ENCODE measurements at regions not wholly inside any gene's neighbourhood (a gene's known extent, or its start where the extent isn't known, plus 50 kb on each side); places are given as distances from the start of the nearest gene placed in this dataset.

DNA sequence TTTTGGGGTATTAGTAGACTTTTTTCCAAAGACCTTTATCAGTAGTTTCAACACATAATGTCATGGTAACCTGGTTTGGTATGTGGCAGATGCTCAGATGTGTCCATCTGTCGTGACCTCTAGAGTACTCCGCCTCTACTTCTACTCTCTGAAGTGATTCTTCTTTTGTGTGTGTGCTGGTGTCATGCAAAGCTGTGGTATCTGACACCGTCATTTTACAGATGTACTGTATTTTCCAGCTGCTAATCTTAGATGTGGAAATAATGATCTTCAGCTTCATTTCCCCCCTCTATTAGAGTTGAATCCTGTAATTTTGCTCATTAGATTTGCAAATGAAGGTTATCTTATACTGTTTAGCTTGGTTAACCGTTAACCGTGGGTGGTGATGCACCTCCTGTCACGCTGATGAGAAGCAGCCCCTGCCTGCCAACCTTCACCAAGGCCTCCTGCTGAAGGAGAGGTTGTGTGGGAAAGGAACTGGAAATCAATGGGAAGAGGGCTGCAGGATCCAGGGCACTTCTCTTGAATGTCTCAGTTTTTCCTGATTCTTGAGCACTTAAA is 222.4 kb upstream of the AMIGO2 start:
- Histone ChIP-seq H3K4me3 (ENCODE audit: low read length) (no peak overlapping the region), H3K4me1 (ENCODE audit: control insufficient read depth, insufficient read depth, low read length) (no peaks in the 10 kb centered on the region), H3K27me3 (ENCODE audit: control insufficient read depth, insufficient read depth, low read length) (no peaks in the 10 kb centered on the region), H3K9me3 (ENCODE audit: control insufficient read depth, insufficient read depth, low read length) (no peaks in the 10 kb centered on the region), H3K36me3 (ENCODE audit: control insufficient read depth, insufficient read depth, low read length) (no peaks in the 10 kb centered on the region), H3K27ac (ENCODE audit: low read length) (no peak overlapping the region)
- no peak for DNase-seq (ENCODE audit: low read depth, low spot score)
- no CpG with 5 or more reads among the region's 6 CpGs for WGBS (ENCODE audit: insufficient coverage, insufficient read length)

GRCh38 chr12:47299586-47299985 is 219.8 kb upstream of the AMIGO2 start:
- no peak for DNase-seq (ENCODE audit: low read depth, low spot score)
- no peak overlapping the region for H3K27ac ChIP-seq (ENCODE audit: low read length)
- H3K9me3 ChIP-seq (ENCODE audit: control insufficient read depth, insufficient read depth, low read length), result no peaks in the 10 kb centered on the region
- H3K4me3 ChIP-seq (ENCODE audit: low read length), result no peak overlapping the region
- no CpG with 5 or more reads among the region's 1 CpG for WGBS (ENCODE audit: insufficient coverage, insufficient read length)
- H3K27me3 ChIP-seq (ENCODE audit: control insufficient read depth, insufficient read depth, low read length), result no peaks in the 10 kb centered on the region
- no peaks in the 10 kb centered on the region for H3K4me1 ChIP-seq (ENCODE audit: control insufficient read depth, insufficient read depth, low read length)
- H3K36me3 ChIP-seq (ENCODE audit: control insufficient read depth, insufficient read depth, low read length), result no peaks in the 10 kb centered on the region

- Histone ChIP-seq H3K36me3 (ENCODE audit: control insufficient read depth, insufficient read depth, low read length) (no peaks in the 10 kb centered on the region), H3K4me1 (ENCODE audit: control insufficient read depth, insufficient read depth, low read length) (no peaks in the 10 kb centered on the region), H3K27ac (ENCODE audit: low read length) (no peak overlapping the region), H3K4me3 (ENCODE audit: low read length) (no peak overlapping the region), H3K9me3 (ENCODE audit: control insufficient read depth, insufficient read depth, low read length) (no peaks in the 10 kb centered on the region), H3K27me3 (ENCODE audit: control insufficient read depth, insufficient read depth, low read length) (no peaks in the 10 kb centered on the region)
- no peak for DNase-seq (ENCODE audit: low read depth, low spot score)
These were observed 218.2 kb upstream of the AMIGO2 start for GRCh38 chr12:47297993-47298392.

DNA sequence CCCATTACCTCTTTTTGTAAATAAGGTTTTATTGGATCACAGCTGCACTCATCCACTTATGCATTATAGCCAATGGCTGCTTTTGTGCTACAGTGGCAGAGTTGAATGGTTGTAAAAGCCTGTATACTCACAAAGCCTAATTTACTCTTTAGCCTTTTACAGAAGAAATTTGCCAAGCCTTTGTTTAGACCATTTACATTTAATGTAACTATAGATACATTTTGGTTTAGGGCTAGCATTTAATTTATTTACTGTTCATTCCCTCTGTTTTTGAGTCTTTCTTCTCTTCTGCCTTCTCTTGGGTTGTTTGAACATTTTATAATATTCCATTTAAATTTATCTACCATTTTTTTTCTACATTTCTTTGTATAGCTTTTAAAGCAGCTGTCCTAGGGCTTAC is 217.1 kb upstream of the AMIGO2 start:
- H3K4me1 ChIP-seq (ENCODE audit: control insufficient read depth, insufficient read depth, low read length), result no peaks in the 10 kb centered on the region
- H3K9me3 ChIP-seq (ENCODE audit: control insufficient read depth, insufficient read depth, low read length), result no peaks in the 10 kb centered on the region
- DNase-seq (ENCODE audit: low read depth, low spot score), result no peak
- no peaks in the 10 kb centered on the region for H3K36me3 ChIP-seq (ENCODE audit: control insufficient read depth, insufficient read depth, low read length)
- H3K4me3 ChIP-seq (ENCODE audit: low read length), result no peak overlapping the region
- H3K27ac ChIP-seq (ENCODE audit: low read length), result no peak overlapping the region
- no peaks in the 10 kb centered on the region for H3K27me3 ChIP-seq (ENCODE audit: control insufficient read depth, insufficient read depth, low read length)

DNA sequence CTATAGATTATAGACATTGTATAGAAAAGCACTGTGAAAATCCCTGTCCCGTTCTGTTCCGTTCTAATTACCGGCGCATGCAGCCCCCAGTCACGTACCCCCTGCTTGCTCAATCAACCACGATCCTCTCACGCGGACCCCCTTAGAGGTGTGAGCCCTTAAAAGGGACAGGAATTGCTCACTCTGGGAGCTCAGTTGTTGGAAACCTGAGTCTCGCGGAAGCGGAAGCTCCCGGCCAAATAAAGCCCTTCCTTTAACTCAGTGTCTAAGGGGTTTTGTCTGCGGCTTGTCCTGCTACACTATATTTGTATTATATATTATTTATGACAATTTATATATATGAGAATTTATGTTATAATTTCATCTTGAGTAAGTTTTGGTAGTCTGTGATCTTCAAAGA is 213.6 kb upstream of the AMIGO2 start:
- H3K27ac ChIP-seq (ENCODE audit: low read length), result no peak overlapping the region
- DNase-seq (ENCODE audit: low read depth, low spot score), result no peak
- H3K4me1 ChIP-seq (ENCODE audit: control insufficient read depth, insufficient read depth, low read length), result no peaks in the 10 kb centered on the region
- H3K4me3 ChIP-seq (ENCODE audit: low read length), result no peak overlapping the region
- H3K36me3 ChIP-seq (ENCODE audit: control insufficient read depth, insufficient read depth, low read length), result no peaks in the 10 kb centered on the region
- H3K27me3 ChIP-seq (ENCODE audit: control insufficient read depth, insufficient read depth, low read length), result no peaks in the 10 kb centered on the region
- no CpG with 5 or more reads among the region's 13 CpGs for WGBS (ENCODE audit: insufficient coverage, insufficient read length)
- H3K9me3 ChIP-seq (ENCODE audit: control insufficient read depth, insufficient read depth, low read length), result no peaks in the 10 kb centered on the region

DNA sequence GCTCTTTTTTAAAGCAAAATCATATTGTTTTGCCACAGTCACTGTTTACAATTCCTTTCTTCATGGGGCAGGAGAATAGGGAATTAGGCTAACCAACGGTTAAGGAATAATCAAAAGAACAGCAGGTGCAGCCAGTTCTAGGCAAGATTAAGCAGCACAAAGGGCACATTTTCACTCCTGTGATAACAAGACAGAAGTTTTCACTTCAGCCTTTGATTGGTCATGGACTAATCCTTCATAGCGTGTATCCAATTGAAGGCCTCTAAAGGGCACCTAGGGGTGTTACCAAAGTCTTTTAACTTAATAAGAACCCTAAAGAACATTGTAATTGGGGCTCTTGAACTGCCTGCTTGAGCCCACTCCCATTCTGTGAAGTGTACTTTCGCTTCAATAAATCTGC is 206.9 kb upstream of the AMIGO2 start:
- no peak overlapping the region for H3K27ac ChIP-seq (ENCODE audit: low read length)
- DNase-seq (ENCODE audit: low read depth, low spot score), result no peak
- H3K4me3 ChIP-seq (ENCODE audit: low read length), result no peak overlapping the region
- H3K4me1 ChIP-seq (ENCODE audit: control insufficient read depth, insufficient read depth, low read length), result no peaks in the 10 kb centered on the region
- no peaks in the 10 kb centered on the region for H3K36me3 ChIP-seq (ENCODE audit: control insufficient read depth, insufficient read depth, low read length)
- no peaks in the 10 kb centered on the region for H3K27me3 ChIP-seq (ENCODE audit: control insufficient read depth, insufficient read depth, low read length)
- H3K9me3 ChIP-seq (ENCODE audit: control insufficient read depth, insufficient read depth, low read length), result no peaks in the 10 kb centered on the region
- WGBS (ENCODE audit: insufficient coverage, insufficient read length), result no CpG with 5 or more reads among the region's 3 CpGs

Measured in iPS DF 6.9 (cell line).